HepG2 (cell line): ENCODE measurements at regions not wholly inside any gene's neighbourhood (a gene's known extent, or its start where the extent isn't known, plus 50 kb on each side); places are given as distances from the start of the nearest gene placed in this dataset.
"Not testable (repeated sequence)": the region's sequence is repeated elsewhere in the genome, so short reads cannot be mapped to it uniquely, and the experiment has no call there.

Experiments
- ATAC-seq: fragments of 200-7000 bp; cut with Tn5 transposase; 3 replicates; pipeline ENCODE4 v1.9.1; 2020; ENCODE audit warnings: mild to moderate bottlenecking, moderate library complexity
- BruUV-seq: library from RNA; stranded (reverse); fragments of 400-500 nt; replicated peaks from 2 replicates; lab custom pipeline; 2021; lab: Mats Ljungman, UMichigan
- CTCF ChIA-PET: fragments of 300-600 bp; formaldehyde crosslinking; extraction: SDS; loops from one replicate; lab custom pipeline; 2021; ENCODE audit warnings: low total read pairs, inconsistent platforms, low intra/inter-chr PET ratio; lab: Yijun Ruan, JAX
- POLR2A ChIA-PET: fragments of 350-600 bp; sonication (Branson Sonifier 250); formaldehyde crosslinking; loops from one replicate; lab custom pipeline; 2020; ENCODE audit warnings: antibody characterized with exemption, inconsistent platforms; lab: Yijun Ruan, JAX
- DNase-seq: peaks from one replicate; pipeline ENCODE4 v3.0.0-alpha.2; 2015; ENCODE audit warnings: low spot score
- FAIRE-seq: peaks from 3 replicates; lab custom pipeline; 2011; peaks lifted over from hg19 to GRCh38; lab: Jason Lieb, UNC
- H2AFZ ChIP-seq: one replicate; pipeline ENCODE4 v1.6.1; 2011; ENCODE audit warnings: low read length, inconsistent platforms
- H3K27ac ChIP-seq: fragments of 300-600 bp; 3 replicates; pipeline ENCODE4 v1.8.0; 2011; ENCODE audit warnings: mixed run types, mild to moderate bottlenecking, mixed read lengths, low read length, inconsistent platforms; ENCODE audit not compliant: insufficient read depth; ENCODE audit errors: extremely low read length
- H3K27me3 ChIP-seq, 2 experiments: fragments of 200-600 bp in 1 of 2; 2 replicates in 1 of 2; 3 replicates in 1 of 2; pipeline versions ENCODE4 v1.6.0 to v1.8.0; 2011; ENCODE audit warnings: low read length in 2 of 2, mild to moderate bottlenecking in 2 of 2, moderate library complexity in 2 of 2, inconsistent platforms in 1 of 2; ENCODE audit not compliant: insufficient read depth in 2 of 2, control insufficient read depth in 1 of 2
- H3K36me3 ChIP-seq, 2 experiments: fragments of 200-600 bp in 1 of 2; replicated peaks in 1 of 2; 2 replicates in 1 of 2; 3 replicates in 1 of 2; pipeline versions ENCODE4 v1.5.1 to v1.8.0; 2011; ENCODE audit warnings: low read length in 2 of 2, inconsistent platforms in 1 of 2; ENCODE audit not compliant: insufficient read depth in 2 of 2, control insufficient read depth in 1 of 2
- H3K4me1 ChIP-seq: 2 replicates; pipeline ENCODE4 v1.5.1; 2012; ENCODE audit warnings: low read length, inconsistent platforms; ENCODE audit not compliant: insufficient read depth
- H3K4me2 ChIP-seq: 2 replicates; pipeline ENCODE4 v1.6.0; 2011; ENCODE audit warnings: low read depth, low read length, inconsistent platforms
- H3K4me3 ChIP-seq, 3 experiments: fragments of 200-600 bp in 1 of 3; sonication (generic), shearing (Covaris generic) in 1 of 3; replicated peaks in 1 of 3; 2 replicates each; pipeline ENCODE4 v1.5.1; 2011 to 2016; ENCODE audit warnings: low read length in 3 of 3, inconsistent platforms in 2 of 3, low read depth in 2 of 3, mild to moderate bottlenecking in 2 of 3, control low read depth in 1 of 3, mixed read lengths in 1 of 3; ENCODE audit not compliant: insufficient read depth in 1 of 3
- H3K79me2 ChIP-seq: one replicate; pipeline ENCODE4 v1.6.1; 2011; ENCODE audit warnings: low read length, inconsistent platforms; ENCODE audit not compliant: insufficient read depth
- H3K9ac ChIP-seq: 2 replicates; pipeline ENCODE4 v1.6.0; 2011; ENCODE audit warnings: mild to moderate bottlenecking, low read depth, low read length, inconsistent platforms; ENCODE audit not compliant: insufficient read depth
- H3K9me3 ChIP-seq: 2 replicates; pipeline ENCODE4 v1.5.1; 2012; ENCODE audit warnings: mild to moderate bottlenecking, low read length
- H4K20me1 ChIP-seq: 2 replicates; pipeline ENCODE4 v1.6.0; 2011; ENCODE audit warnings: inconsistent platforms, mild to moderate bottlenecking, low read length, moderate library complexity; ENCODE audit not compliant: insufficient read depth
- BCL6 ChIP-seq: IDR thresholded peaks from 2 replicates; pipeline ENCODE4 v1.6.1; 2016; ENCODE audit warnings: missing genetic modification reagents, missing compliant biosample characterization
- GABPA ChIP-seq, 2 experiments: IDR thresholded peaks; 2 replicates each; pipeline ENCODE4 v1.6.1; 2011 to 2016; ENCODE audit warnings: low read depth in 2 of 2, low read length in 1 of 2, missing biosample characterization in 1 of 2, missing genetic modification characterization in 1 of 2
- KDM1A ChIP-seq: IDR thresholded peaks from 2 replicates; pipeline ENCODE4 v1.6.1; 2016; ENCODE audit warnings: missing compliant biosample characterization
- ZNF780A ChIP-seq: sonication (generic); formaldehyde crosslinking; IDR thresholded peaks from 2 replicates; pipeline ENCODE4 v1.8.0; 2022; ENCODE audit warnings: mild to moderate bottlenecking, missing genetic modification reagents, moderate library complexity
- ZNF792 ChIP-seq: IDR thresholded peaks from 2 replicates; pipeline ENCODE4 v1.6.1; 2016
- WGBS: methylation state at CpG from one replicate; pipeline ENCODE4 v1.1.6; 2017; ENCODE audit warnings: low lambda C conversion rate; 5-methylcytosine and 5-hydroxymethylcytosine counted together
- in situ Hi-C: cut with HindIII; loops from 2 replicates; pipeline ENCODE4 v1.10.0; 2017; ENCODE audit warnings: low pct_unique_long_range_greater_than_20kb; ENCODE audit not compliant: extremely low pct_ligation_motif_present
- intact Hi-C: fragments of 100-400 bp; cut with micrococcal nuclease; formaldehyde crosslinking; loops from one replicate; pipeline ENCODE4 v1.10.0; 2022; ENCODE audit not compliant: unreplicated experiment
- TF ChIP-seq, protein P1 (sequence below): sonication (generic); formaldehyde crosslinking; IDR thresholded peaks from 2 replicates; pipeline ENCODE4 v1.4.0; 2020; ENCODE audit warnings: missing genetic modification reagents

DNA sequence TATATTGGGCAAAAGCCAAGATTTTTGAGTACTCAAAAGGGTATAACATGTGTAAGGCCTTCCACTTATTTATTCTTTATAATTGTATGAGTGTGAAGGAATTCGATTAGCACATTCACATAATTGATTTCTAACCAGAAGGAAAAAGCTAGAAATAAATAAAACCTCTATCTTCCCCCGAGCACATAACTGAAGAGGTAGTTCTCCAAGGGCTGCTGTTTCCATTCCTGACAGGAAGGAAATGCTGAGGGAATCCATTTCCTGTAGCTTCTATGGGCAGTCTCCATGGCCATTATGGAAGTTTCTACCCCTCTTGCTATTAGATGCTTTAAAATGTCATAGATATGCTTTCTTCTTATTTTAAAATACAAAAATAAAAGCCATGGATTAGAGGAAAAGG lies 70.5 kb upstream of the ABCB5 start (continued):
- no peak for TF ChIP-seq BCL6
- no peak for TF ChIP-seq ZNF780A (CRISPR knock-in tag)
- no peak for TF ChIP-seq ZNF792 (CRISPR knock-in tag)
- TF ChIP-seq, protein P1, sequence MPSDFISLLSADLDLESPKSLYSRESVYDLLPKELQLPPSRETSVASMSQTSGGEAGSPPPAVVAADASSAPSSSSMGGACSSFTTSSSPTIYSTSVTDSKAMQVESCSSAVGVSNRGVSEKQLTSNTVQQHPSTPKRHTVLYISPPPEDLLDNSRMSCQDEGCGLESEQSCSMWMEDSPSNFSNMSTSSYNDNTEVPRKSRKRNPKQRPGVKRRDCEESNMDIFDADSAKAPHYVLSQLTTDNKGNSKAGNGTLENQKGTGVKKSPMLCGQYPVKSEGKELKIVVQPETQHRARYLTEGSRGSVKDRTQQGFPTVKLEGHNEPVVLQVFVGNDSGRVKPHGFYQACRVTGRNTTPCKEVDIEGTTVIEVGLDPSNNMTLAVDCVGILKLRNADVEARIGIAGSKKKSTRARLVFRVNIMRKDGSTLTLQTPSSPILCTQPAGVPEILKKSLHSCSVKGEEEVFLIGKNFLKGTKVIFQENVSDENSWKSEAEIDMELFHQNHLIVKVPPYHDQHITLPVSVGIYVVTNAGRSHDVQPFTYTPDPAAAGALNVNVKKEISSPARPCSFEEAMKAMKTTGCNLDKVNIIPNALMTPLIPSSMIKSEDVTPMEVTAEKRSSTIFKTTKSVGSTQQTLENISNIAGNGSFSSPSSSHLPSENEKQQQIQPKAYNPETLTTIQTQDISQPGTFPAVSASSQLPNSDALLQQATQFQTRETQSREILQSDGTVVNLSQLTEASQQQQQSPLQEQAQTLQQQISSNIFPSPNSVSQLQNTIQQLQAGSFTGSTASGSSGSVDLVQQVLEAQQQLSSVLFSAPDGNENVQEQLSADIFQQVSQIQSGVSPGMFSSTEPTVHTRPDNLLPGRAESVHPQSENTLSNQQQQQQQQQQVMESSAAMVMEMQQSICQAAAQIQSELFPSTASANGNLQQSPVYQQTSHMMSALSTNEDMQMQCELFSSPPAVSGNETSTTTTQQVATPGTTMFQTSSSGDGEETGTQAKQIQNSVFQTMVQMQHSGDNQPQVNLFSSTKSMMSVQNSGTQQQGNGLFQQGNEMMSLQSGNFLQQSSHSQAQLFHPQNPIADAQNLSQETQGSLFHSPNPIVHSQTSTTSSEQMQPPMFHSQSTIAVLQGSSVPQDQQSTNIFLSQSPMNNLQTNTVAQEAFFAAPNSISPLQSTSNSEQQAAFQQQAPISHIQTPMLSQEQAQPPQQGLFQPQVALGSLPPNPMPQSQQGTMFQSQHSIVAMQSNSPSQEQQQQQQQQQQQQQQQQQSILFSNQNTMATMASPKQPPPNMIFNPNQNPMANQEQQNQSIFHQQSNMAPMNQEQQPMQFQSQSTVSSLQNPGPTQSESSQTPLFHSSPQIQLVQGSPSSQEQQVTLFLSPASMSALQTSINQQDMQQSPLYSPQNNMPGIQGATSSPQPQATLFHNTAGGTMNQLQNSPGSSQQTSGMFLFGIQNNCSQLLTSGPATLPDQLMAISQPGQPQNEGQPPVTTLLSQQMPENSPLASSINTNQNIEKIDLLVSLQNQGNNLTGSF (CRISPR knock-in tag) = no peak
- no peak for TF ChIP-seq GABPA (IDR thresholded peaks at IDR 0.05; ENCODE audit: low read depth, low read length)
- no peak for TF ChIP-seq GABPA (CRISPR knock-in tag; IDR thresholded peaks at IDR 0.05; ENCODE audit: low read depth)
- TF ChIP-seq KDM1A (CRISPR knock-in tag) = no peak

DNA sequence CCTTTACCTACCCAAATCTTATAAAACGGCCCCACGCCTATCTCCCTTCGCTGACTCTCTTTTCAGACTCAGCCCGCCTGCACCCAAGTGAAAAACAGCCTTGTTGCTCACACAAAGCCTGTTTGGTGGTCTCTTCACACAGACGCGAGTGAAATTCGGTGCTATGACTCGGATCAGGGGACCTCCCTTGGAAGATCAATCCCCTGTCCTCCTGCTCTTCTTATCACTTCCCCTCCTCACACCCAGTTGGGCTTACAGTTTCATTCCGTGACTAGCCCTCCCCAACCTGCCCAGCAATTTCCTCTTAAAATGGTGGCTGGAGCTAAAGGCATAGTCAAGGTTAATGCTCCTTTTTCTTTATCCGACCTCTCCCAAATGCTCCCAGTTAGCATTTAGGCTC lies 68.5 kb upstream of the ABCB5 start:
- H3K36me3 ChIP-seq, intact Hi-C loops, H3K4me3 ChIP-seq, BruUV-seq, ATAC-seq, FAIRE-seq, in situ Hi-C loops, H3K27ac ChIP-seq, H3K27me3 ChIP-seq, H3K9ac ChIP-seq, POLR2A ChIA-PET, H4K20me1 ChIP-seq, H3K79me2 ChIP-seq, H2AFZ ChIP-seq, H3K4me2 ChIP-seq, H3K4me1 ChIP-seq, CTCF ChIA-PET, DNase-seq, H3K9me3 ChIP-seq: not testable (repeated sequence)
- WGBS = 29% methylated on average over 10 of the region's 10 CpGs
